H9 (cell line): ENCODE measurements at regions not wholly inside any gene's neighbourhood (a gene's known extent, or its start where the extent isn't known, plus 50 kb on each side); places are given as distances from the start of the nearest gene placed in this dataset.

Source experiments
- DNase-seq: peaks from one replicate; pipeline ENCODE4 v3.0.0-alpha.2; 2017
- H2AFZ ChIP-seq: one replicate; pipeline ENCODE4 v1.6.1; 2013; ENCODE audit warnings: mild to moderate bottlenecking, low read length, control low read depth, moderate library complexity
- H2AK5ac ChIP-seq: 2 replicates; pipeline ENCODE4 v1.6.1; 2013; ENCODE audit warnings: low read length, control low read depth, mixed read lengths; ENCODE audit not compliant: insufficient read length
- H2BK120ac ChIP-seq: one replicate; pipeline ENCODE4 v1.6.1; 2013; ENCODE audit warnings: low read depth, mild to moderate bottlenecking, low read length, control low read depth, inconsistent platforms; ENCODE audit not compliant: poor library complexity, severe bottlenecking
- H2BK12ac ChIP-seq: 2 replicates; pipeline ENCODE4 v1.6.1; 2013; ENCODE audit warnings: low read length, control low read depth, mixed read lengths, low read depth; ENCODE audit not compliant: insufficient read length
- H2BK15ac ChIP-seq: 2 replicates; pipeline ENCODE4 v1.6.1; 2013; ENCODE audit warnings: low read depth, low read length, control low read depth
- H2BK20ac ChIP-seq: one replicate; pipeline ENCODE4 v1.6.1; 2013; ENCODE audit warnings: low read depth, mild to moderate bottlenecking, low read length, control low read depth, inconsistent platforms; ENCODE audit not compliant: poor library complexity, severe bottlenecking
- H2BK5ac ChIP-seq: 2 replicates; pipeline ENCODE4 v1.6.1; 2013; ENCODE audit warnings: low read length, control low read depth, mixed read lengths; ENCODE audit not compliant: insufficient read length
- H3K14ac ChIP-seq: 2 replicates; pipeline ENCODE4 v1.6.1; 2013; ENCODE audit warnings: low read length, control low read depth; ENCODE audit not compliant: insufficient read depth
- H3K18ac ChIP-seq: 2 replicates; pipeline ENCODE4 v1.6.1; 2013; ENCODE audit warnings: low read depth, mild to moderate bottlenecking, mixed read lengths, low read length, control low read depth; ENCODE audit not compliant: insufficient read length
- H3K23ac ChIP-seq: 2 replicates; pipeline ENCODE4 v1.6.1; 2013; ENCODE audit warnings: low read length, control low read depth, mixed read lengths, low read depth; ENCODE audit not compliant: insufficient read length
- H3K23me2 ChIP-seq: 2 replicates; pipeline ENCODE4 v1.6.1; 2013; ENCODE audit warnings: low read depth, mild to moderate bottlenecking, mixed read lengths, low read length, control low read depth; ENCODE audit not compliant: insufficient read length, poor library complexity, severe bottlenecking
- H3K27ac ChIP-seq: 2 replicates; pipeline ENCODE4 v1.5.1; 2013; ENCODE audit warnings: low read length, control low read depth, mixed read lengths, low read depth; ENCODE audit not compliant: insufficient read length
- H3K27me3 ChIP-seq: 2 replicates; pipeline ENCODE4 v1.6.1; 2013; ENCODE audit warnings: low read length, control low read depth, inconsistent platforms; ENCODE audit not compliant: insufficient read depth
- H3K4ac ChIP-seq: 2 replicates; pipeline ENCODE4 v1.6.1; 2013; ENCODE audit warnings: low read depth, mild to moderate bottlenecking, control low read depth, inconsistent platforms, low read length, moderate library complexity
- H3K4me1 ChIP-seq: 2 replicates; pipeline ENCODE4 v1.6.1; 2013; ENCODE audit warnings: low read length, control low read depth, inconsistent platforms; ENCODE audit not compliant: insufficient read depth
- H3K4me2 ChIP-seq: 2 replicates; pipeline ENCODE4 v1.6.1; 2013; ENCODE audit warnings: low read length, control low read depth, mixed read lengths; ENCODE audit not compliant: insufficient read length, insufficient read depth
- H3K56ac ChIP-seq: 2 replicates; pipeline ENCODE4 v1.6.1; 2013; ENCODE audit warnings: low read depth, mild to moderate bottlenecking, mixed read lengths, low read length, control low read depth; ENCODE audit not compliant: insufficient read length
- H3K79me1 ChIP-seq: 2 replicates; pipeline ENCODE4 v1.6.1; 2013; ENCODE audit warnings: low read depth, mild to moderate bottlenecking, moderate library complexity, low read length, control low read depth, inconsistent platforms; ENCODE audit not compliant: insufficient read depth, poor library complexity, severe bottlenecking
- H3K79me2 ChIP-seq: 2 replicates; pipeline ENCODE4 v1.6.1; 2013; ENCODE audit warnings: low read length, control low read depth, inconsistent platforms; ENCODE audit not compliant: insufficient read depth
- H3K9ac ChIP-seq: 2 replicates; pipeline ENCODE4 v1.6.1; 2013; ENCODE audit warnings: low read length, control low read depth, mixed read lengths; ENCODE audit not compliant: insufficient read length; ENCODE audit errors: extremely low read depth
- H3K9me3 ChIP-seq: one replicate; pipeline ENCODE4 v1.6.1; 2013; ENCODE audit warnings: low read depth, low read length, inconsistent platforms; ENCODE audit not compliant: control insufficient read depth
- H3T11ph ChIP-seq: one replicate; pipeline ENCODE4 v1.6.1; 2013; ENCODE audit warnings: mild to moderate bottlenecking, low read length, control low read depth, inconsistent platforms
- H4K20me1 ChIP-seq: one replicate; pipeline ENCODE4 v1.6.1; 2013; ENCODE audit not compliant: control insufficient read depth, insufficient read length, insufficient read depth
- H4K5ac ChIP-seq: 2 replicates; pipeline ENCODE4 v1.6.1; 2013; ENCODE audit warnings: low read depth, mild to moderate bottlenecking, mixed read lengths, low read length, control low read depth; ENCODE audit not compliant: insufficient read length
- H4K8ac ChIP-seq: replicated peaks from 2 replicates; pipeline ENCODE4 v1.6.1; 2013; ENCODE audit warnings: low read length, control low read depth, mixed read lengths, low read depth; ENCODE audit not compliant: insufficient read length
- H4K91ac ChIP-seq: 2 replicates; pipeline ENCODE4 v1.6.1; 2013; ENCODE audit warnings: low read depth, mild to moderate bottlenecking, moderate library complexity, mixed read lengths, low read length, control low read depth; ENCODE audit not compliant: insufficient read length
- H3K27ac Mint-ChIP-seq, 3 experiments: 2 replicates in 2 of 3; 3 replicates in 1 of 3; pipeline ENCODE4 v1.8.0; 2020 to 2021; ENCODE audit warnings: mixed read lengths in 3 of 3, mild to moderate bottlenecking in 1 of 3, moderate library complexity in 1 of 3
- H3K27me3 Mint-ChIP-seq: 2 replicates; pipeline ENCODE4 v1.8.0; 2021; ENCODE audit warnings: low read depth, mild to moderate bottlenecking, moderate library complexity, mixed read lengths
- H3K36me3 Mint-ChIP-seq, 3 experiments: 2 replicates in 2 of 3; 3 replicates in 1 of 3; pipeline ENCODE4 v1.8.0; 2020 to 2021; ENCODE audit warnings: low read depth in 3 of 3, mixed read lengths in 3 of 3; ENCODE audit not compliant: insufficient read depth in 1 of 3
- H3K4me1 Mint-ChIP-seq, 2 experiments: 2 replicates each; pipeline ENCODE4 v1.8.0; 2020; ENCODE audit warnings: mixed read lengths in 2 of 2
- H3K4me3 Mint-ChIP-seq, 2 experiments: 2 replicates in 1 of 2; 3 replicates in 1 of 2; pipeline ENCODE4 v1.8.0; 2020 to 2021; ENCODE audit warnings: mild to moderate bottlenecking in 2 of 2, mixed read lengths in 2 of 2, moderate library complexity in 1 of 2
- H3K9me3 Mint-ChIP-seq, 2 experiments: 2 replicates in 1 of 2; 3 replicates in 1 of 2; pipeline ENCODE4 v1.8.0; 2020; ENCODE audit warnings: mild to moderate bottlenecking in 2 of 2, mixed read lengths in 2 of 2, moderate library complexity in 1 of 2
- WGBS: extraction: QIAGEN DNeasy Blood & Tissue Kit; methylation state at CpG from one replicate; pipeline ENCODE4 v1.1.7; 2013; ENCODE audit warnings: missing lambda C conversion rate, low lambda C conversion rate, mixed read lengths; ENCODE audit not compliant: insufficient read length; ENCODE audit errors: extremely low coverage; 5-methylcytosine and 5-hydroxymethylcytosine counted together
- TF ChIP-seq, protein P1 (sequence below): fragments of 200-600 bp; sonication (generic); conservative IDR thresholded peaks from 3 replicates; pipeline ENCODE4 v1.8.0; 2021; ENCODE audit warnings: antibody characterized with exemption, mild to moderate bottlenecking

- H2AFZ ChIP-seq, result no peak overlapping the region
- no peak overlapping the region for H3K56ac ChIP-seq
- TF ChIP-seq, protein P1, sequence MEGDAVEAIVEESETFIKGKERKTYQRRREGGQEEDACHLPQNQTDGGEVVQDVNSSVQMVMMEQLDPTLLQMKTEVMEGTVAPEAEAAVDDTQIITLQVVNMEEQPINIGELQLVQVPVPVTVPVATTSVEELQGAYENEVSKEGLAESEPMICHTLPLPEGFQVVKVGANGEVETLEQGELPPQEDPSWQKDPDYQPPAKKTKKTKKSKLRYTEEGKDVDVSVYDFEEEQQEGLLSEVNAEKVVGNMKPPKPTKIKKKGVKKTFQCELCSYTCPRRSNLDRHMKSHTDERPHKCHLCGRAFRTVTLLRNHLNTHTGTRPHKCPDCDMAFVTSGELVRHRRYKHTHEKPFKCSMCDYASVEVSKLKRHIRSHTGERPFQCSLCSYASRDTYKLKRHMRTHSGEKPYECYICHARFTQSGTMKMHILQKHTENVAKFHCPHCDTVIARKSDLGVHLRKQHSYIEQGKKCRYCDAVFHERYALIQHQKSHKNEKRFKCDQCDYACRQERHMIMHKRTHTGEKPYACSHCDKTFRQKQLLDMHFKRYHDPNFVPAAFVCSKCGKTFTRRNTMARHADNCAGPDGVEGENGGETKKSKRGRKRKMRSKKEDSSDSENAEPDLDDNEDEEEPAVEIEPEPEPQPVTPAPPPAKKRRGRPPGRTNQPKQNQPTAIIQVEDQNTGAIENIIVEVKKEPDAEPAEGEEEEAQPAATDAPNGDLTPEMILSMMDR, result no peak
- no peaks in the 10 kb centered on the region for H3K79me1 ChIP-seq
- H3K14ac ChIP-seq, result no peak overlapping the region
- H2BK5ac ChIP-seq, result no peak overlapping the region
- no peak overlapping the region for H2BK20ac ChIP-seq
- no peak overlapping the region for H3K4me2 ChIP-seq
- no peak overlapping the region for H3K23ac ChIP-seq
- H2BK12ac ChIP-seq, result no peak overlapping the region
- H3K9ac ChIP-seq, result no peak overlapping the region
- Mint-ChIP-seq H3K4me1 (peaks cover 8 to 14% of the 10 kb centered on the region in 2 experiments), H3K4me3 (no peak overlapping the region), H3K27me3 (no peaks in the 10 kb centered on the region), H3K9me3 (no peaks in the 10 kb centered on the region; a peak in 1 of 5 replicates), H3K36me3 (no peaks in the 10 kb centered on the region), H3K27ac (no peak overlapping the region)
- DNase-seq, result no peak
- no peak overlapping the region for H2BK120ac ChIP-seq
- H3K79me2 ChIP-seq, result no peaks in the 10 kb centered on the region
- H3K4me1 ChIP-seq, result peaks cover 3% of the 10 kb centered on the region; the same call in 1 of the 2 replicates
- H3K18ac ChIP-seq, result no peak overlapping the region
- H2AK5ac ChIP-seq, result no peak overlapping the region
- H3K4ac ChIP-seq, result no peak overlapping the region
- H4K5ac ChIP-seq, result no peak overlapping the region
- no CpG with 5 or more reads among the region's 7 CpGs for WGBS
- no peak overlapping the region for H3T11ph ChIP-seq
- H4K8ac ChIP-seq, result no peak overlapping the region
- H3K23me2 ChIP-seq, result no peaks in the 10 kb centered on the region
- H3K27ac ChIP-seq, result no peak overlapping the region
- no peak overlapping the region for H2BK15ac ChIP-seq
- no peaks in the 10 kb centered on the region for H3K27me3 ChIP-seq
- H4K20me1 ChIP-seq, result no peaks in the 10 kb centered on the region
- no peak overlapping the region for H4K91ac ChIP-seq
- H3K9me3 ChIP-seq, result no peaks in the 10 kb centered on the region
Observed at GRCh38 chr4:11602606-11603340, 174.1 kb upstream of the HS3ST1 start.
